ENCODE measurements at regions not wholly inside any gene's neighbourhood (a gene's known extent, or its start where the extent isn't known, plus 50 kb on each side); places are given as distances from the start of the nearest gene placed in this dataset.

DNA sequence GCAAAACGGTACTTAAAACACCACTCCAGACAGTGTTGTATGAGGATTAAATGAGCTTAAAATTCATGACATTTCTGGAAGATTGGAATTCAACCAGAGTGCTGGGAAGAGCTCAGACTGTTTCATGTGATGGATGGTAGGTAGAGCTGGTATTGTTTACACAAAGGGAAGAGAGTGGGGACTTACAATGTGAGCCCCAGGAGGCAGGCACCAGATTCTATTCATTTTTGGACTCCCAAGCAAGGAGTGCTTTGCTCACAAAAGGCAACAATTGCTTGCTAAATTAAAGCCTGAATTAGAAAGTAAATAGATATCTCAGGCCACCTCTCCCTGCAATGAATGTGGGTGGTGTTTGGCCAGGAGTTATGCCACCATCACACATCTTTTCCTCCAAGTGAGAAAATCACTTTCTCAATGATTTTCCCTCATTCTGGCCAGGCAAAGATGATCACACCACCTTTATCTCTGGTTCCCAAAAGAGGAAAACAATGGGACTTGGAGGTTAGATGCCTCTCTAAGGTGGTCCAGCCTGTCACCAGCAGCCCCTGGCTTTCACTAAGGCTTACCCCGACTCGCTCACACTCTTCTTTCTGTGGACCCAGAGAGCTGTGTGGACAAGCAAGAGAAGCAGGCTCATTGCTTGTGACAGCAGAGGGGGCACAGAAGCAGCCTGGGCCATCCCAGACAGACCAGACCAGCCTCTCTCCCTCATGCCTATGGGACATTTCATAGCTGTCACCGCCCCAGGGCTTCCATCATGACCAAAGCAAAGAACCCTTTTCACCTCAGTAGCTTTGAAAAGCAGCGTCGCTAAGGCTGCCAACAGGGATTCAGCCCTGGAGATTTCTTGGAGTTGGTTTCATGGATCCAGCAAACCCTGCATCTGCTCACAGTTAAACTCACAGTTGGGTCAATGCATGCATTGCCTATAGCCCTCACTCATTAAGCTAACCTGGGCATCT, 63.5 kb upstream of the DRD2 start:
- H3K27ac ChIP-seq (ENCODE audit: extremely low read depth, low read depth, low read length) = no peak overlapping the region
- ChIA-PET POLR2A (interaction anchor here (0.9 to 2.3 kb wide), 3 partner anchors 13 to 28 kb away, joined by 3 to 8 read pairs (median 3); no protein-coding TSS in a partner anchor), CTCF (ENCODE audit: low intra/inter-chr PET ratio) (no interaction called here)
- H3K4me2 ChIP-seq (ENCODE audit: insufficient read depth, low read length) = no peak overlapping the region
- no peaks in the 10 kb centered on the region for H3K9me3 ChIP-seq (replicated peaks; ENCODE audit: control insufficient read depth, insufficient read depth, low read depth, low read length)
- in situ Hi-C loops (cut with MboI) (loop anchor here (25.0 kb wide), 1 partner anchor 226 kb away; the partner anchor contains the start of gene TTC12), intact Hi-C loops (cut with micrococcal nuclease) (no loop called here)
- WGBS (ENCODE audit: insufficient coverage, low coverage, missing lambda C conversion rate) = 0% methylated on average over 6 of the region's 6 CpGs
- DNase-seq (ENCODE audit: extremely low read depth in 1 of 4, low spot score in 3 of 4) (no peak), FAIRE-seq (no peak), ATAC-seq (no peak)
- no peak overlapping the region for H3K4me3 ChIP-seq
- no peaks in the 10 kb centered on the region for H4K20me1 ChIP-seq (replicated peaks; ENCODE audit: control insufficient read depth, insufficient read depth, low read length)
- no TSS peak for BruUV-seq (replicated peaks)
- no peaks in the 10 kb centered on the region for H3K4me1 ChIP-seq (replicated peaks in 1 of 2; ENCODE audit: control insufficient read depth in 2 of 2, insufficient read depth in 2 of 2, low read length in 2 of 2)
- H3K9me1 ChIP-seq (ENCODE audit: control insufficient read depth, insufficient read depth, low read length) = no peaks in the 10 kb centered on the region
- H3K79me2 ChIP-seq (ENCODE audit: control insufficient read depth, insufficient read depth, low read length) = no peaks in the 10 kb centered on the region
- H3K9ac ChIP-seq (ENCODE audit: insufficient read depth in 1 of 2, low read depth in 2 of 2, low read length in 2 of 2) = no peak overlapping the region
- peaks cover 18 to 23% of the 10 kb centered on the region in 2 experiments; a peak in 4 of 5 replicates for H3K27me3 ChIP-seq (ENCODE audit: control insufficient read depth in 2 of 2, insufficient read depth in 2 of 2, low read length in 2 of 2)
- TF ChIP-seq SMAD2 (IDR thresholded peaks at IDR 0.05; ENCODE audit: low read depth, low read length) = no peak
- no peak for TF ChIP-seq ZNF699 (CRISPR knock-in tag; IDR thresholded peaks at IDR 0.05; ENCODE audit: insufficient replicate concordance)
- no peak for TF ChIP-seq SNAPC5 (CRISPR knock-in tag; IDR thresholded peaks at IDR 0.05)
- TF ChIP-seq, protein P1, sequence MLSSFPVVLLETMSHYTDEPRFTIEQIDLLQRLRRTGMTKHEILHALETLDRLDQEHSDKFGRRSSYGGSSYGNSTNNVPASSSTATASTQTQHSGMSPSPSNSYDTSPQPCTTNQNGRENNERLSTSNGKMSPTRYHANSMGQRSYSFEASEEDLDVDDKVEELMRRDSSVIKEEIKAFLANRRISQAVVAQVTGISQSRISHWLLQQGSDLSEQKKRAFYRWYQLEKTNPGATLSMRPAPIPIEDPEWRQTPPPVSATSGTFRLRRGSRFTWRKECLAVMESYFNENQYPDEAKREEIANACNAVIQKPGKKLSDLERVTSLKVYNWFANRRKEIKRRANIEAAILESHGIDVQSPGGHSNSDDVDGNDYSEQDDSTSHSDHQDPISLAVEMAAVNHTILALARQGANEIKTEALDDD (IDR thresholded peaks at IDR 0.05) = no peak
- no peak for TF ChIP-seq E2F3 (CRISPR knock-in tag; IDR thresholded peaks at IDR 0.05)
- TF ChIP-seq SMAD1 (IDR thresholded peaks at IDR 0.05; ENCODE audit: low read depth, low read length, partially characterized antibody) = no peak
- no peak for TF ChIP-seq MCM2 (IDR thresholded peaks at IDR 0.05; ENCODE audit: low read depth)
- no peak for TF ChIP-seq HMG20A (CRISPR knock-in tag; conservative IDR thresholded peaks at IDR 0.05)
- TF ChIP-seq ARID2 (IDR thresholded peaks at IDR 0.05) = no peak
- TF ChIP-seq, protein P2, sequence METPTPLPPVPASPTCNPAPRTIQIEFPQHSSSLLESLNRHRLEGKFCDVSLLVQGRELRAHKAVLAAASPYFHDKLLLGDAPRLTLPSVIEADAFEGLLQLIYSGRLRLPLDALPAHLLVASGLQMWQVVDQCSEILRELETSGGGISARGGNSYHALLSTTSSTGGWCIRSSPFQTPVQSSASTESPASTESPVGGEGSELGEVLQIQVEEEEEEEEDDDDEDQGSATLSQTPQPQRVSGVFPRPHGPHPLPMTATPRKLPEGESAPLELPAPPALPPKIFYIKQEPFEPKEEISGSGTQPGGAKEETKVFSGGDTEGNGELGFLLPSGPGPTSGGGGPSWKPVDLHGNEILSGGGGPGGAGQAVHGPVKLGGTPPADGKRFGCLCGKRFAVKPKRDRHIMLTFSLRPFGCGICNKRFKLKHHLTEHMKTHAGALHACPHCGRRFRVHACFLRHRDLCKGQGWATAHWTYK (CRISPR knock-in tag; IDR thresholded peaks at IDR 0.05) = no peak
- TF ChIP-seq NONO (IDR thresholded peaks at IDR 0.05; ENCODE audit: low read depth in 2 of 2, low read length in 1 of 2) = no peak
- no peak for TF ChIP-seq GMEB1 (CRISPR knock-in tag; IDR thresholded peaks at IDR 0.05)
- TF ChIP-seq ZNF639 (CRISPR knock-in tag; conservative IDR thresholded peaks at IDR 0.05 in 1 of 2, IDR thresholded peaks at IDR 0.05 in 1 of 2) = no peak
- no peak for TF ChIP-seq RBFOX2 (IDR thresholded peaks at IDR 0.05; ENCODE audit: low read depth, low read length)
- no peaks in the 10 kb centered on the region for H3K36me3 ChIP-seq (ENCODE audit: control insufficient read depth, insufficient read depth, low read length)
- H2AFZ ChIP-seq (ENCODE audit: low read depth, low read length) = no peak overlapping the region

Data from K562 (cell line).